22Rv1 (cell line): ENCODE measurements at regions not wholly inside any gene's neighbourhood (a gene's known extent, or its start where the extent isn't known, plus 50 kb on each side); places are given as distances from the start of the nearest gene placed in this dataset.

ENCODE experiments used
- CTCF ChIP-seq: fragments of 450-650 bp; IDR thresholded peaks from 2 replicates; pipeline ENCODE4 v1.5.1; 2017; ENCODE audit warnings: mild to moderate bottlenecking
- ZFX ChIP-seq: fragments of 450-650 bp; IDR thresholded peaks from 2 replicates; pipeline ENCODE4 v1.6.1; 2017; ENCODE audit warnings: antibody characterized with exemption, borderline replicate concordance

- TF ChIP-seq CTCF, result no peak
- TF ChIP-seq ZFX, result no peak
Observed at GRCh38 chr12:124160097-124160756, 134.7 kb upstream of the RFLNA start.
